ENCODE measurements at regions not wholly inside any gene's neighbourhood (a gene's known extent, or its start where the extent isn't known, plus 50 kb on each side); places are given as distances from the start of the nearest gene placed in this dataset.

DNA sequence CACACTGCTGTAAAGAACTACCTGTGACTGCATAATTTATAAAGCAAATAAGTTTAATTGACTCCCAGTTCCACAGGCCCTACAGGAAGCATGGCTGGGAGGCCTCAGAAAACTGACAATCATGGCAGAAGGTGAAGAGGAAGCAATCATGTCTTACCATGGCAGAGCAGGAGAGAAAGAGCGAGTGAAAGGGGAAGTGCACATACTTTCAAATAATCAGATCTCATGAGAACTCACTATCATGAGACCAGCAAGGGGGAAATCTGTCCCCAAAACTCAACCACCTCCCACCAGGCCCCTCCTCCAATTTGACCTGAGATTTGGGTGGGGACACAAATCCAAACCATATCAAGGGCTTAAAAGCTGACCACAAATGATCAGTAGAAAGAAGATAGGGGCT lies 493.2 kb downstream of the PTPRC start:
- H3K4me1 ChIP-seq = no peaks in the 10 kb centered on the region
- H3K27me3 ChIP-seq = no peaks in the 10 kb centered on the region
- no peak overlapping the region for H3K27ac ChIP-seq
- 55 to 74% methylated on average over 1 of the region's 1 CpG for WGBS, 2 donors
- TF ChIP-seq EP300 (IDR thresholded peaks at IDR 0.05) (no peak), POLR2A (IDR thresholded peaks at IDR 0.05) (no peak)
- ATAC-seq (ENCODE audit: low FRiP score in 2 of 2) = no peak
- no peaks in the 10 kb centered on the region for H3K36me3 ChIP-seq
- H3K4me3 ChIP-seq = no peak overlapping the region
- no peaks in the 10 kb centered on the region for H3K9me3 ChIP-seq
- no peak for DNase-seq

DNA sequence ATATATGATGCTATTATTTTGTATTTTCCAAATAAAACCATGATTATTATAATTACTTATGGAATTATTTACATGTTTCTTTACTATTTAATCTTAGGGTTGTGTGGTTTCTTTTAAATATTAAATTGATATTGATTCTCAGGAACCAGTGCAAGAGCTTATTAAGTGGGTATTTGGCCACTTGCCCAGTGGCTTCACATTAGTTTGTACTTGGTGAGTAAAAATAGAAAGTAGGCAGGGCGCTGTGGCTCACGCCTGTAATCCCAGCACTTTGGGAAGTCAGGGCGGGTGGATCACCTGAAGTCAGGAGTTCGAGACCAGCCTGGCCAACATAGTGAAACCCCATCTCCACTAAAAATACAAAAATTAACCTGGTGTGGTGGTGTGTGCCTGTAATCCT lies 497.1 kb downstream of the PTPRC start:
- no peak for DNase-seq
- TF ChIP-seq, protein P1, sequence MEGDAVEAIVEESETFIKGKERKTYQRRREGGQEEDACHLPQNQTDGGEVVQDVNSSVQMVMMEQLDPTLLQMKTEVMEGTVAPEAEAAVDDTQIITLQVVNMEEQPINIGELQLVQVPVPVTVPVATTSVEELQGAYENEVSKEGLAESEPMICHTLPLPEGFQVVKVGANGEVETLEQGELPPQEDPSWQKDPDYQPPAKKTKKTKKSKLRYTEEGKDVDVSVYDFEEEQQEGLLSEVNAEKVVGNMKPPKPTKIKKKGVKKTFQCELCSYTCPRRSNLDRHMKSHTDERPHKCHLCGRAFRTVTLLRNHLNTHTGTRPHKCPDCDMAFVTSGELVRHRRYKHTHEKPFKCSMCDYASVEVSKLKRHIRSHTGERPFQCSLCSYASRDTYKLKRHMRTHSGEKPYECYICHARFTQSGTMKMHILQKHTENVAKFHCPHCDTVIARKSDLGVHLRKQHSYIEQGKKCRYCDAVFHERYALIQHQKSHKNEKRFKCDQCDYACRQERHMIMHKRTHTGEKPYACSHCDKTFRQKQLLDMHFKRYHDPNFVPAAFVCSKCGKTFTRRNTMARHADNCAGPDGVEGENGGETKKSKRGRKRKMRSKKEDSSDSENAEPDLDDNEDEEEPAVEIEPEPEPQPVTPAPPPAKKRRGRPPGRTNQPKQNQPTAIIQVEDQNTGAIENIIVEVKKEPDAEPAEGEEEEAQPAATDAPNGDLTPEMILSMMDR (IDR thresholded peaks at IDR 0.05) = no peak
- TF ChIP-seq EP300 (IDR thresholded peaks at IDR 0.05) = no peak
- TF ChIP-seq POLR2A (IDR thresholded peaks at IDR 0.05) = no peak
- TF ChIP-seq POLR2AphosphoS5 (IDR thresholded peaks at IDR 0.05) = no peak
- ATAC-seq (ENCODE audit: low FRiP score in 2 of 2) = no peak
- H3K9me3 ChIP-seq = no peaks in the 10 kb centered on the region
- no peak overlapping the region for H3K27ac ChIP-seq
- WGBS, 2 donors = 86 to 90% methylated on average over 4 of the region's 4 CpGs
- no peaks in the 10 kb centered on the region for H3K36me3 ChIP-seq
- no peak overlapping the region for H3K4me3 ChIP-seq
- no peaks in the 10 kb centered on the region for H3K4me1 ChIP-seq
- H3K27me3 ChIP-seq = no peaks in the 10 kb centered on the region

- Histone ChIP-seq H3K4me1 (no peaks in the 10 kb centered on the region), H3K4me3 (no peak overlapping the region), H3K36me3 (no peaks in the 10 kb centered on the region), H3K27ac (no peak overlapping the region), H3K27me3 (no peaks in the 10 kb centered on the region), H3K9me3 (no peaks in the 10 kb centered on the region)
- DNase-seq (no peak), ATAC-seq (ENCODE audit: low FRiP score in 2 of 2) (no peak)
- 92 to 100% methylated on average over 1 of the region's 1 CpG for WGBS, 2 donors
- TF ChIP-seq, protein P1 (IDR thresholded peaks at IDR 0.05) = no peak
- TF ChIP-seq EP300 (IDR thresholded peaks at IDR 0.05) = no peak
- TF ChIP-seq POLR2A (IDR thresholded peaks at IDR 0.05) = no peak
- TF ChIP-seq POLR2AphosphoS5 (IDR thresholded peaks at IDR 0.05) = no peak
Measured at GRCh38 chr1:199138061-199138460, 499.2 kb downstream of the PTPRC start.

DNA sequence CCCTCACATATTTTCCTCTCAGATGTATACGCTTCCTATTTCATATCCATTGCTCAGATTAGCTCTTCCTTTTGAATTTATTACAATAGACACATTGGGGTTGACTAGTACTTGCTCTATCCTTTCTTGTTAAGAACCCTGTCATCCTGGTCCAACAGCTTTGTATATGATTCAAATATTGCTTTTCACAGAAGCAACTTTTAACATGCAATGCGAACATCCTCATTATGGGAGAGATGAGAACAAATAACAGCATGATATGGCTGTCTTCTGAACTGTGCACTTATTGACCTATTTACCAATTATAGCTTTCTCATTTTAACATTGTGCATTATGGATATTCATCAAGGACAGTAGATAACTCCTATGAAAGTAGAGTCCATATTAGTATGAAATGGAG lies 510.8 kb downstream of the PTPRC start:
- ATAC-seq (ENCODE audit: low FRiP score in 2 of 2) = no peak
- TF ChIP-seq POLR2A (IDR thresholded peaks at IDR 0.05) (no peak), POLR2AphosphoS5 (IDR thresholded peaks at IDR 0.05) (no peak), EP300 (IDR thresholded peaks at IDR 0.05) (no peak)
- TF ChIP-seq, protein P1 (IDR thresholded peaks at IDR 0.05) = no peak
- H3K4me1 ChIP-seq = no peaks in the 10 kb centered on the region

DNA sequence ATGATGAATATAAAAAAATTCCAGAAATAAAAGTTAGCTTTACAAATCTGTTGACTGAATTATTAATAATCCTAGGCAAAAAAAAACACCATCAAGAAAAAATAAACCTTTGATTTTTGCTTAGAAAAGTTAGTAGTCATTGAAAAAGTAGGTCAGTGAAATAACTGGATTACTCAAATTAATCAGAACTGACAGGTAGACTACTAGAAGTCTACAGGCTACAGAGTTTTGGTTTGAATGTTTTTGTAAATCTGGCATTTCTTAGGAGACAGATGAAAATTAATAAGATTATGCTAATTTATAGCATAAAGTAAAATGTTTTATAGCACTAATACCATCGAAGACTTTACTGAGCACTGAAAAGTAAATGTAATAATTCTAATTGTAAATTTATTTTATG lies 511.9 kb downstream of the PTPRC start:
- WGBS, 2 donors = 87 to 100% methylated on average over 1 of the region's 1 CpG
- no peaks in the 10 kb centered on the region for H3K4me1 ChIP-seq

More for the DNA sequence above, 510.8 kb downstream of the PTPRC start:
- H3K36me3 ChIP-seq = no peaks in the 10 kb centered on the region
- WGBS, 2 donors = 96 to 97% methylated on average over 2 of the region's 2 CpGs
- H3K27ac ChIP-seq = no peak overlapping the region
- H3K27me3 ChIP-seq = no peaks in the 10 kb centered on the region
- H3K9me3 ChIP-seq = no peaks in the 10 kb centered on the region
- DNase-seq = no peak
- H3K4me3 ChIP-seq = no peak overlapping the region

More for the DNA sequence above, 511.9 kb downstream of the PTPRC start:
- DNase-seq (no peak), ATAC-seq (ENCODE audit: low FRiP score in 2 of 2) (no peak)
- H3K27me3 ChIP-seq = no peaks in the 10 kb centered on the region
- H3K4me3 ChIP-seq = no peak overlapping the region
- TF ChIP-seq, protein P1 (IDR thresholded peaks at IDR 0.05) = no peak
- TF ChIP-seq EP300 (IDR thresholded peaks at IDR 0.05) (no peak), POLR2A (IDR thresholded peaks at IDR 0.05) (no peak), POLR2AphosphoS5 (IDR thresholded peaks at IDR 0.05) (no peak)
- H3K36me3 ChIP-seq = no peaks in the 10 kb centered on the region
- H3K9me3 ChIP-seq = no peaks in the 10 kb centered on the region
- no peak overlapping the region for H3K27ac ChIP-seq

Measured in upper lobe of left lung (tissue), 6 donors.